ENCODE measurements at regions not wholly inside any gene's neighbourhood (a gene's known extent, or its start where the extent isn't known, plus 50 kb on each side); places are given as distances from the start of the nearest gene placed in this dataset.

- no peak for DNase-seq
Observed at GRCh38 chr13:107222597-107222996, 654.7 kb upstream of the ARGLU1 start.

GRCh38 chr13:107220245-107220644 is 652.3 kb upstream of the ARGLU1 start:
- DNase-seq: no peak

- peak; percentile 30 for DNase-seq
Observed at GRCh38 chr13:107217251-107217650, 649.3 kb upstream of the ARGLU1 start.

GRCh38 chr13:107216046-107216755 is 648.3 kb upstream of the ARGLU1 start:
- DNase-seq: no peak

GRCh38 chr13:107211073-107211472 is 643.1 kb upstream of the ARGLU1 start:
- peak; percentile 99 for DNase-seq

- peak; percentile 100 for DNase-seq
Observed at GRCh38 chr13:107210723-107211030, 642.7 kb upstream of the ARGLU1 start.

- DNase-seq: no peak
Observed at GRCh38 chr13:107209824-107210722, 642.1 kb upstream of the ARGLU1 start.

- DNase-seq: no peak
Observed at GRCh38 chr13:107208889-107209288, 641.0 kb upstream of the ARGLU1 start.

GRCh38 chr13:107205318-107206104 is 637.6 kb upstream of the ARGLU1 start:
- peak; percentile 48 for DNase-seq

- no peak for DNase-seq
Observed at GRCh38 chr13:107203146-107203847, 635.4 kb upstream of the ARGLU1 start.

- DNase-seq: no peak
Observed at GRCh38 chr13:107202371-107203023, 634.6 kb upstream of the ARGLU1 start.

- no peak for DNase-seq
Observed at GRCh38 chr13:107200491-107200890, 632.6 kb upstream of the ARGLU1 start.

GRCh38 chr13:107192289-107192688 is 624.4 kb upstream of the ARGLU1 start:
- no peak for DNase-seq

GRCh38 chr13:107190065-107190464 is 622.1 kb upstream of the ARGLU1 start:
- DNase-seq: no peak

GRCh38 chr13:107185889-107186288 is 618.0 kb upstream of the ARGLU1 start:
- no peak for DNase-seq

- no peak for DNase-seq
Observed at GRCh38 chr13:107170270-107170931, 602.5 kb upstream of the ARGLU1 start.

GRCh38 chr13:107157271-107157670 is 589.3 kb upstream of the ARGLU1 start:
- DNase-seq: no peak

- no peak for DNase-seq
Observed at GRCh38 chr13:107144432-107144831, 576.5 kb upstream of the ARGLU1 start.

- no peak for DNase-seq
Observed at GRCh38 chr13:107141767-107142166, 573.8 kb upstream of the ARGLU1 start.

GRCh38 chr13:107139006-107139405 is 571.1 kb upstream of the ARGLU1 start:
- DNase-seq: no peak

- DNase-seq: no peak
Observed at GRCh38 chr13:107138486-107138885, 570.5 kb upstream of the ARGLU1 start.

GRCh38 chr13:107133950-107134349 is 566.0 kb upstream of the ARGLU1 start:
- DNase-seq: no peak

Data from NCI-H187 treated with DMSO at 0.1 percent for 48 hours (cell line).